Thyroid gland (tissue), 4 donors: ENCODE measurements at regions not wholly inside any gene's neighbourhood (a gene's known extent, or its start where the extent isn't known, plus 50 kb on each side); places are given as distances from the start of the nearest gene placed in this dataset.

Source experiments
- DNase-seq, 2 donors: peaks; one replicate each; pipeline ENCODE4 v3.0.0-alpha.2; 2019
- H3K27ac ChIP-seq, 3 donors: fragments of 200-600 bp; sonication (generic); 1 replicate in 2 of 3; 2 replicates in 1 of 3; pipeline ENCODE4 v1.5.1; 2016 to 2019; ENCODE audit warnings: mild to moderate bottlenecking in 1 of 3, moderate library complexity in 1 of 3
- H3K27me3 ChIP-seq: fragments of 200-600 bp; sonication (generic); one replicate; pipeline ENCODE4 v1.5.1; 2019
- H3K36me3 ChIP-seq, 2 donors: fragments of 200-600 bp; sonication (generic); one replicate each; pipeline ENCODE4 v1.5.1; 2016 to 2019
- H3K4me1 ChIP-seq, 2 donors: fragments of 200-600 bp; sonication (generic); one replicate each; pipeline ENCODE4 v1.5.1; 2017 to 2019
- H3K4me3 ChIP-seq, 3 donors: fragments of 200-600 bp; sonication (generic); replicated peaks in 1 of 3; 1 replicate in 2 of 3; 2 replicates in 1 of 3; pipeline ENCODE4 v1.5.1; 2016; ENCODE audit warnings: mild to moderate bottlenecking in 1 of 3
- H3K9me3 ChIP-seq: fragments of 200-600 bp; sonication (generic); one replicate; pipeline ENCODE4 v1.5.1; 2017
- CTCF ChIP-seq, 6 experiments: fragments of 200-600 bp in 3 of 6; fragments of 450-650 bp in 3 of 6; sonication (generic) in 3 of 6; IDR thresholded peaks; one replicate each; pipeline ENCODE4 v1.5.1; 2016 to 2019; ENCODE audit warnings: antibody characterized with exemption in 6 of 6, mild to moderate bottlenecking in 2 of 6, inconsistent platforms in 1 of 6, moderate library complexity in 1 of 6
- POLR2A ChIP-seq, 2 donors: fragments of 450-650 bp; IDR thresholded peaks; one replicate each; pipeline ENCODE4 v1.6.1; 2017; ENCODE audit warnings: antibody characterized with exemption in 2 of 2, mild to moderate bottlenecking in 2 of 2, moderate library complexity in 1 of 2
- WGBS, 2 donors: methylation state at CpG; one replicate each; pipeline ENCODE4 v1.1.5; 2017; 5-methylcytosine and 5-hydroxymethylcytosine counted together
- intact Hi-C: fragments of 100-400 bp; cut with DNase I; formaldehyde crosslinking; loops from one replicate; pipeline ENCODE4 v1.15.1; 2023

- no peak for TF ChIP-seq CTCF (IDR thresholded peaks at IDR 0.05)
- TF ChIP-seq POLR2A (IDR thresholded peaks at IDR 0.05), result no peak
- WGBS, 2 donors, result 95 to 97% methylated on average over 1 of the region's 1 CpG
- intact Hi-C loops, result no loop called here
Observed at GRCh38 chr18:68340606-68341005, 374.3 kb downstream of the TMX3 start.

GRCh38 chr18:68330658-68331057 lies 384.2 kb downstream of the TMX3 start:
- no peak for DNase-seq
- Histone ChIP-seq H3K9me3 (no peaks in the 10 kb centered on the region), H3K4me3 (no peak overlapping the region), H3K27ac (no peak overlapping the region), H3K36me3 (no peaks in the 10 kb centered on the region), H3K27me3 (no peaks in the 10 kb centered on the region), H3K4me1 (no peaks in the 10 kb centered on the region)
- no peak for TF ChIP-seq CTCF (IDR thresholded peaks at IDR 0.05)
- TF ChIP-seq POLR2A (IDR thresholded peaks at IDR 0.05), result no peak
- intact Hi-C loops, result no loop called here

More at GRCh38 chr18:68340606-68341005, 374.3 kb downstream of the TMX3 start:
- Histone ChIP-seq H3K4me3 (no peak overlapping the region), H3K36me3 (no peaks in the 10 kb centered on the region), H3K4me1 (no peaks in the 10 kb centered on the region), H3K27me3 (no peaks in the 10 kb centered on the region), H3K27ac (no peak overlapping the region), H3K9me3 (no peaks in the 10 kb centered on the region)
- no peak for DNase-seq

- TF ChIP-seq POLR2A (IDR thresholded peaks at IDR 0.05) (no peak), CTCF (IDR thresholded peaks at IDR 0.05) (no peak)
- Histone ChIP-seq H3K36me3 (no peaks in the 10 kb centered on the region), H3K4me3 (no peak overlapping the region), H3K9me3 (no peaks in the 10 kb centered on the region), H3K4me1 (no peaks in the 10 kb centered on the region), H3K27me3 (no peaks in the 10 kb centered on the region), H3K27ac (no peak overlapping the region)
- no peak for DNase-seq
- intact Hi-C loops, result no loop called here
Observed at GRCh38 chr18:68323921-68324320, 391.0 kb downstream of the TMX3 start.

GRCh38 chr18:68316636-68317035 lies 398.3 kb downstream of the TMX3 start:
- intact Hi-C loops, result no loop called here
- WGBS, 2 donors, result 42 to 69% methylated on average over 3 of the region's 3 CpGs
- DNase-seq, result no peak
- Histone ChIP-seq H3K27me3 (no peaks in the 10 kb centered on the region), H3K4me1 (no peaks in the 10 kb centered on the region), H3K4me3 (no peak overlapping the region), H3K9me3 (no peaks in the 10 kb centered on the region), H3K36me3 (no peaks in the 10 kb centered on the region), H3K27ac (no peak overlapping the region)
- TF ChIP-seq CTCF (IDR thresholded peaks at IDR 0.05) (no peak), POLR2A (IDR thresholded peaks at IDR 0.05) (no peak)

GRCh38 chr18:68314403-68314802 lies 400.5 kb downstream of the TMX3 start:
- intact Hi-C loops, result no loop called here
- H3K27ac ChIP-seq, result no peak overlapping the region
- H3K4me1 ChIP-seq, result no peaks in the 10 kb centered on the region
- DNase-seq, result no peak
- TF ChIP-seq CTCF (IDR thresholded peaks at IDR 0.05) (no peak), POLR2A (IDR thresholded peaks at IDR 0.05) (no peak)
- WGBS, 2 donors, result 75 to 80% methylated on average over 4 of the region's 4 CpGs
- no peak overlapping the region for H3K4me3 ChIP-seq
- H3K9me3 ChIP-seq, result no peaks in the 10 kb centered on the region
- H3K27me3 ChIP-seq, result no peaks in the 10 kb centered on the region
- H3K36me3 ChIP-seq, result no peaks in the 10 kb centered on the region
